HCT116 (cell line): ENCODE measurements at regions not wholly inside any gene's neighbourhood (a gene's known extent, or its start where the extent isn't known, plus 50 kb on each side); places are given as distances from the start of the nearest gene placed in this dataset.

Experiments
- ATAC-seq: fragments of 200-7000 bp; cut with Tn5 transposase; 2 replicates; pipeline ENCODE4 v1.9.1; 2020; ENCODE audit warnings: mild to moderate bottlenecking, moderate library complexity
- BruUV-seq: library from RNA; stranded (reverse); fragments of 400-500 nt; replicated peaks from 2 replicates; lab custom pipeline; 2021; lab: Mats Ljungman, UMichigan
- CTCF ChIA-PET: fragments of 300-600 bp; sonication (Branson Sonifier 250); formaldehyde crosslinking; loops from one replicate; lab custom pipeline; 2021; ENCODE audit warnings: antibody characterized with exemption; lab: Charles Lee
- POLR2A ChIA-PET: fragments of 300-600, 350-600 bp; sonication (Branson Sonifier 250); formaldehyde crosslinking; loops from one replicate; lab custom pipeline; 2021; ENCODE audit warnings: antibody characterized with exemption; lab: Charles Lee
- RAD21 ChIA-PET, 2 experiments: fragments of 300-600 bp; sonication (Branson Sonifier 250); formaldehyde crosslinking; loops; one replicate each; lab custom pipeline; 2023; ENCODE audit warnings: low total read pairs in 2 of 2; ENCODE audit not compliant: uncharacterized antibody in 2 of 2, unreplicated experiment in 2 of 2, low non-redundant PET in 1 of 2; lab: Charles Lee
- DNase-seq: peaks from one replicate; pipeline ENCODE4 v3.0.0-alpha.2; 2010; ENCODE audit warnings: low read depth, low spot score
- H2AFZ ChIP-seq: fragments of 200-600 bp; shearing (Covaris generic), sonication (generic); 2 replicates; pipeline ENCODE4 v1.6.1; 2017; ENCODE audit warnings: low read depth, mixed run types, mixed read lengths, antibody characterized with exemption, low read length; ENCODE audit not compliant: poor library complexity, severe bottlenecking
- H3K27ac ChIP-seq: 2 replicates; pipeline ENCODE4 v1.5.1; 2012; ENCODE audit warnings: low read depth, low read length
- H3K27me3 ChIP-seq: fragments of 200-600 bp; sonication (generic); 2 replicates; pipeline ENCODE4 v1.6.1; 2016; ENCODE audit warnings: mixed run types, low read length, mixed read lengths; ENCODE audit not compliant: insufficient read depth
- H3K36me3 ChIP-seq, 2 experiments: fragments of 200-500 bp in 1 of 2; fragments of 200-600 bp in 1 of 2; sonication (Bioruptor generic) in 1 of 2; sonication (generic) in 1 of 2; 2 replicates each; pipeline versions ENCODE4 v1.5.1 to v1.6.1; 2014 to 2016; ENCODE audit warnings: low read length in 2 of 2, inconsistent platforms in 1 of 2, mixed read lengths in 1 of 2, mixed run types in 1 of 2; ENCODE audit not compliant: insufficient read depth in 2 of 2, control insufficient read depth in 1 of 2
- H3K4me1 ChIP-seq, 2 experiments: fragments of 200-600 bp in 1 of 2; sonication (generic) in 1 of 2; 2 replicates each; pipeline versions ENCODE4 v1.5.1 to v1.6.1; 2012 to 2017; ENCODE audit warnings: low read length in 2 of 2, inconsistent platforms in 1 of 2, mild to moderate bottlenecking in 1 of 2, mixed read lengths in 1 of 2, mixed run types in 1 of 2, moderate library complexity in 1 of 2; ENCODE audit not compliant: insufficient read depth in 2 of 2, control insufficient read depth in 1 of 2
- H3K4me2 ChIP-seq: fragments of 200-600 bp; sonication (generic); 2 replicates; pipeline ENCODE4 v1.6.1; 2017; ENCODE audit warnings: mixed run types, low read length, mixed read lengths
- H3K4me3 ChIP-seq, 2 experiments: fragments of 200-600 bp in 1 of 2; sonication (generic) in 1 of 2; replicated peaks in 1 of 2; 2 replicates each; pipeline ENCODE4 v1.5.1; 2011 to 2016; ENCODE audit warnings: low read length in 2 of 2, control low read depth in 1 of 2, low read depth in 1 of 2, mild to moderate bottlenecking in 1 of 2, mixed read lengths in 1 of 2, mixed run types in 1 of 2
- H3K79me2 ChIP-seq: fragments of 200-600 bp; sonication (generic); 2 replicates; pipeline ENCODE4 v1.6.1; 2017; ENCODE audit warnings: mild to moderate bottlenecking, mixed run types, low read length, moderate library complexity, mixed read lengths; ENCODE audit not compliant: insufficient read depth
- H3K9ac ChIP-seq: fragments of 200-600 bp; sonication (generic); 2 replicates; pipeline ENCODE4 v1.6.1; 2016; ENCODE audit warnings: low read length, mixed read lengths
- H3K9me2 ChIP-seq: fragments of 200-600 bp; sonication (generic), shearing (Covaris generic); 2 replicates; pipeline ENCODE4 v1.6.1; 2017; ENCODE audit warnings: mixed run types, mild to moderate bottlenecking, moderate library complexity; ENCODE audit not compliant: insufficient read depth
- H3K9me3 ChIP-seq, 2 experiments: fragments of 200-500 bp in 1 of 2; fragments of 200-600 bp in 1 of 2; sonication (Bioruptor generic) in 1 of 2; sonication (generic) in 1 of 2; 2 replicates each; pipeline ENCODE4 v1.6.1; 2014 to 2017; ENCODE audit warnings: low read length in 2 of 2, mixed read lengths in 2 of 2, inconsistent platforms in 1 of 2, low read depth in 1 of 2, mild to moderate bottlenecking in 1 of 2, mixed run types in 1 of 2, moderate library complexity in 1 of 2; ENCODE audit not compliant: control insufficient read depth in 1 of 2, insufficient read depth in 1 of 2
- H4K20me1 ChIP-seq: fragments of 200-600 bp; sonication (generic), shearing (Covaris generic); 2 replicates; pipeline ENCODE4 v1.6.1; 2017; ENCODE audit warnings: mixed run types, mild to moderate bottlenecking, moderate library complexity; ENCODE audit not compliant: insufficient read depth
- CBX3 ChIP-seq: IDR thresholded peaks from 2 replicates; pipeline ENCODE4 v1.6.1; 2012; ENCODE audit warnings: low read depth
- CEBPB ChIP-seq: IDR thresholded peaks from 2 replicates; pipeline ENCODE4 v1.6.1; 2012; ENCODE audit warnings: low read depth
- ELF1 ChIP-seq: IDR thresholded peaks from 2 replicates; pipeline ENCODE4 v1.6.1; 2012; ENCODE audit warnings: low read depth, borderline replicate concordance
- EZH2 ChIP-seq: fragments of 200-600 bp; sonication (generic); IDR thresholded peaks from 2 replicates; pipeline ENCODE4 v1.6.1; 2017; ENCODE audit warnings: antibody characterized with exemption, mixed run types
- FOSL1 ChIP-seq: IDR thresholded peaks from 2 replicates; pipeline ENCODE4 v1.6.1; 2012; ENCODE audit warnings: low read depth
- JUND ChIP-seq: IDR thresholded peaks from 2 replicates; pipeline ENCODE4 v1.6.1; 2012
- SP1 ChIP-seq: IDR thresholded peaks from 2 replicates; pipeline ENCODE4 v1.6.1; 2012; ENCODE audit warnings: low read depth
- TCF7L2 ChIP-seq: IDR thresholded peaks from 2 replicates; pipeline ENCODE4 v1.7.0; 2011; ENCODE audit warnings: borderline replicate concordance, inconsistent platforms; ENCODE audit not compliant: insufficient read depth, insufficient read length; ENCODE audit errors: extremely low read depth
- intact Hi-C: fragments of 100-400 bp; cut with micrococcal nuclease; formaldehyde crosslinking; loops from 2 replicates; pipeline ENCODE4 v1.10.0; 2022
- TF ChIP-seq, protein P1 (sequence below): IDR thresholded peaks from 2 replicates; pipeline ENCODE4 v1.6.1; 2011; ENCODE audit warnings: mild to moderate bottlenecking, low read length, moderate library complexity; ENCODE audit not compliant: insufficient replicate concordance; ENCODE audit errors: extremely low read depth
- TF ChIP-seq, protein P2 (sequence below): IDR thresholded peaks from 2 replicates; pipeline ENCODE4 v1.6.1; 2012; ENCODE audit warnings: low read depth
- TF ChIP-seq, protein P3 (sequence below), 3 experiments: fragments of 200-600 bp in 1 of 3; sonication (generic) in 1 of 3; IDR thresholded peaks in 2 of 3; conservative IDR thresholded peaks in 1 of 3; 2 replicates each; pipeline ENCODE4 v1.5.1; 2012 to 2017; ENCODE audit warnings: low read depth in 2 of 3, low read length in 2 of 3, antibody characterized with exemption in 1 of 3, borderline replicate concordance in 1 of 3, control low read depth in 1 of 3, mild to moderate bottlenecking in 1 of 3, mixed read lengths in 1 of 3, mixed run types in 1 of 3, moderate library complexity in 1 of 3; ENCODE audit not compliant: insufficient read depth in 1 of 3
- TF ChIP-seq, protein P4 (sequence below): IDR thresholded peaks from 2 replicates; pipeline ENCODE4 v1.6.1; 2012

DNA sequence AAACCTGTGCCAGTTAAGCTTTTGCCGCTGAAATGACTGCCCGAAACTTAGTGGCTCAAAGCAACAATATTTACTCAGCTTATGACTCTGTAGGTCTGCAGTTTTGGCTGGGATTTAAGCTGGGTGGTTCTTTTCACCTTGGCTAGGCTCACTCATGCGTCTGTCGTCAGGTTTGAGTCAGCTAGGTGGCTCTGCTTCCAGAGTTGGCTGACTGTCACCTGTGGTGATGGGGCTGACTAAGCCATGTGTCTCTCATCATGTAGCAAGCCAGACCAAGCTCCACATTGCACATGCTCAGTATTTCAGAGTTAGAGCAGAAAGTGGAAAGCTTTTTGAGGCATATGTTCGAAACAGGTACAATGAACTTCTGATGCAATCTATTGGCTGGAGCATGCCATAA, 354.8 kb downstream of the MEIS1 start:
- H3K27ac ChIP-seq: no peak overlapping the region

More for the DNA sequence above, 354.8 kb downstream of the MEIS1 start:
- H3K36me3 ChIP-seq: no peaks in the 10 kb centered on the region
- H3K27me3 ChIP-seq: no peaks in the 10 kb centered on the region
- H3K4me1 ChIP-seq: no peaks in the 10 kb centered on the region
- H3K4me2 ChIP-seq: no peak overlapping the region
- BruUV-seq: no TSS peak
- DNase-seq (no peak), ATAC-seq (no peak)
- H3K9ac ChIP-seq: no peak overlapping the region
- TF ChIP-seq CBX3 (no peak), SP1 (no peak), EZH2 (no peak), JUND (no peak), ELF1 (no peak), CEBPB (no peak), TCF7L2 (no peak), FOSL1 (no peak)
- TF ChIP-seq, protein P1, sequence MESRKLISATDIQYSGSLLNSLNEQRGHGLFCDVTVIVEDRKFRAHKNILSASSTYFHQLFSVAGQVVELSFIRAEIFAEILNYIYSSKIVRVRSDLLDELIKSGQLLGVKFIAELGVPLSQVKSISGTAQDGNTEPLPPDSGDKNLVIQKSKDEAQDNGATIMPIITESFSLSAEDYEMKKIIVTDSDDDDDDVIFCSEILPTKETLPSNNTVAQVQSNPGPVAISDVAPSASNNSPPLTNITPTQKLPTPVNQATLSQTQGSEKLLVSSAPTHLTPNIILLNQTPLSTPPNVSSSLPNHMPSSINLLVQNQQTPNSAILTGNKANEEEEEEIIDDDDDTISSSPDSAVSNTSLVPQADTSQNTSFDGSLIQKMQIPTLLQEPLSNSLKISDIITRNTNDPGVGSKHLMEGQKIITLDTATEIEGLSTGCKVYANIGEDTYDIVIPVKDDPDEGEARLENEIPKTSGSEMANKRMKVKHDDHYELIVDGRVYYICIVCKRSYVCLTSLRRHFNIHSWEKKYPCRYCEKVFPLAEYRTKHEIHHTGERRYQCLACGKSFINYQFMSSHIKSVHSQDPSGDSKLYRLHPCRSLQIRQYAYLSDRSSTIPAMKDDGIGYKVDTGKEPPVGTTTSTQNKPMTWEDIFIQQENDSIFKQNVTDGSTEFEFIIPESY: no peak
- TF ChIP-seq, protein P2, sequence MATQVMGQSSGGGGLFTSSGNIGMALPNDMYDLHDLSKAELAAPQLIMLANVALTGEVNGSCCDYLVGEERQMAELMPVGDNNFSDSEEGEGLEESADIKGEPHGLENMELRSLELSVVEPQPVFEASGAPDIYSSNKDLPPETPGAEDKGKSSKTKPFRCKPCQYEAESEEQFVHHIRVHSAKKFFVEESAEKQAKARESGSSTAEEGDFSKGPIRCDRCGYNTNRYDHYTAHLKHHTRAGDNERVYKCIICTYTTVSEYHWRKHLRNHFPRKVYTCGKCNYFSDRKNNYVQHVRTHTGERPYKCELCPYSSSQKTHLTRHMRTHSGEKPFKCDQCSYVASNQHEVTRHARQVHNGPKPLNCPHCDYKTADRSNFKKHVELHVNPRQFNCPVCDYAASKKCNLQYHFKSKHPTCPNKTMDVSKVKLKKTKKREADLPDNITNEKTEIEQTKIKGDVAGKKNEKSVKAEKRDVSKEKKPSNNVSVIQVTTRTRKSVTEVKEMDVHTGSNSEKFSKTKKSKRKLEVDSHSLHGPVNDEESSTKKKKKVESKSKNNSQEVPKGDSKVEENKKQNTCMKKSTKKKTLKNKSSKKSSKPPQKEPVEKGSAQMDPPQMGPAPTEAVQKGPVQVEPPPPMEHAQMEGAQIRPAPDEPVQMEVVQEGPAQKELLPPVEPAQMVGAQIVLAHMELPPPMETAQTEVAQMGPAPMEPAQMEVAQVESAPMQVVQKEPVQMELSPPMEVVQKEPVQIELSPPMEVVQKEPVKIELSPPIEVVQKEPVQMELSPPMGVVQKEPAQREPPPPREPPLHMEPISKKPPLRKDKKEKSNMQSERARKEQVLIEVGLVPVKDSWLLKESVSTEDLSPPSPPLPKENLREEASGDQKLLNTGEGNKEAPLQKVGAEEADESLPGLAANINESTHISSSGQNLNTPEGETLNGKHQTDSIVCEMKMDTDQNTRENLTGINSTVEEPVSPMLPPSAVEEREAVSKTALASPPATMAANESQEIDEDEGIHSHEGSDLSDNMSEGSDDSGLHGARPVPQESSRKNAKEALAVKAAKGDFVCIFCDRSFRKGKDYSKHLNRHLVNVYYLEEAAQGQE: no peak
- TF ChIP-seq, protein P3, sequence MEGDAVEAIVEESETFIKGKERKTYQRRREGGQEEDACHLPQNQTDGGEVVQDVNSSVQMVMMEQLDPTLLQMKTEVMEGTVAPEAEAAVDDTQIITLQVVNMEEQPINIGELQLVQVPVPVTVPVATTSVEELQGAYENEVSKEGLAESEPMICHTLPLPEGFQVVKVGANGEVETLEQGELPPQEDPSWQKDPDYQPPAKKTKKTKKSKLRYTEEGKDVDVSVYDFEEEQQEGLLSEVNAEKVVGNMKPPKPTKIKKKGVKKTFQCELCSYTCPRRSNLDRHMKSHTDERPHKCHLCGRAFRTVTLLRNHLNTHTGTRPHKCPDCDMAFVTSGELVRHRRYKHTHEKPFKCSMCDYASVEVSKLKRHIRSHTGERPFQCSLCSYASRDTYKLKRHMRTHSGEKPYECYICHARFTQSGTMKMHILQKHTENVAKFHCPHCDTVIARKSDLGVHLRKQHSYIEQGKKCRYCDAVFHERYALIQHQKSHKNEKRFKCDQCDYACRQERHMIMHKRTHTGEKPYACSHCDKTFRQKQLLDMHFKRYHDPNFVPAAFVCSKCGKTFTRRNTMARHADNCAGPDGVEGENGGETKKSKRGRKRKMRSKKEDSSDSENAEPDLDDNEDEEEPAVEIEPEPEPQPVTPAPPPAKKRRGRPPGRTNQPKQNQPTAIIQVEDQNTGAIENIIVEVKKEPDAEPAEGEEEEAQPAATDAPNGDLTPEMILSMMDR (IDR thresholded peaks at IDR 0.05 in 2 of 3, conservative IDR thresholded peaks at IDR 0.05 in 1 of 3; ENCODE audit: borderline replicate concordance in 1 of 3, insufficient read depth in 1 of 3, low read depth in 2 of 3, low read length in 2 of 3): no peak
- TF ChIP-seq, protein P4, sequence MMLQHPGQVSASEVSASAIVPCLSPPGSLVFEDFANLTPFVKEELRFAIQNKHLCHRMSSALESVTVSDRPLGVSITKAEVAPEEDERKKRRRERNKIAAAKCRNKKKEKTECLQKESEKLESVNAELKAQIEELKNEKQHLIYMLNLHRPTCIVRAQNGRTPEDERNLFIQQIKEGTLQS: no peak
- H3K4me3 ChIP-seq: no peak overlapping the region
- H3K9me2 ChIP-seq: no peaks in the 10 kb centered on the region
- H2AFZ ChIP-seq: no peak overlapping the region
- ChIA-PET POLR2A (no interaction called here), CTCF (no interaction called here), RAD21 (no interaction called here)
- H3K9me3 ChIP-seq: peaks cover 5 to 10% of the 10 kb centered on the region in 2 experiments; a peak in 2 of 4 replicates
- H3K79me2 ChIP-seq: no peaks in the 10 kb centered on the region
- H4K20me1 ChIP-seq: no peaks in the 10 kb centered on the region; the same call in 1 of the 2 replicates
- intact Hi-C loops: no loop called here
